ENCODE measurements at regions not wholly inside any gene's neighbourhood (a gene's known extent, or its start where the extent isn't known, plus 50 kb on each side); places are given as distances from the start of the nearest gene placed in this dataset.

- no peak for DNase-seq (ENCODE audit: low spot score)
These were observed 137.4 kb upstream of the RBMS1 start for GRCh38 chr2:160630801-160631590.

GRCh38 chr2:160632084-160632975, 138.7 kb upstream of the RBMS1 start:
- DNase-seq (ENCODE audit: low spot score): no peak

- DNase-seq (ENCODE audit: low spot score): no peak
These were observed 140.8 kb upstream of the RBMS1 start for GRCh38 chr2:160634436-160634835.

- no peak for DNase-seq (ENCODE audit: low spot score)
These were observed 141.9 kb upstream of the RBMS1 start for GRCh38 chr2:160635488-160635887.

GRCh38 chr2:160639472-160639871, 145.9 kb upstream of the RBMS1 start:
- DNase-seq (ENCODE audit: low spot score): no peak

GRCh38 chr2:160646684-160647444, 153.3 kb upstream of the RBMS1 start:
- no peak for DNase-seq (ENCODE audit: low spot score)

- no peak for DNase-seq (ENCODE audit: low spot score)
These were observed 154.5 kb upstream of the RBMS1 start for GRCh38 chr2:160647967-160648685.

- no peak for DNase-seq (ENCODE audit: low spot score)
These were observed 156.1 kb upstream of the RBMS1 start for GRCh38 chr2:160649698-160650097.

GRCh38 chr2:160650196-160651118, 156.8 kb upstream of the RBMS1 start:
- DNase-seq (ENCODE audit: low spot score): no peak

GRCh38 chr2:160651416-160652200, 158.0 kb upstream of the RBMS1 start:
- no peak for DNase-seq (ENCODE audit: low spot score)

GRCh38 chr2:160652236-160652635, 158.6 kb upstream of the RBMS1 start:
- no peak for DNase-seq (ENCODE audit: low spot score)

GRCh38 chr2:160657196-160657595, 163.6 kb upstream of the RBMS1 start:
- DNase-seq (ENCODE audit: low spot score): no peak

- no peak for DNase-seq (ENCODE audit: low spot score)
These were observed 165.2 kb upstream of the RBMS1 start for GRCh38 chr2:160658851-160659250.

- no peak for DNase-seq (ENCODE audit: low spot score)
These were observed 167.1 kb upstream of the RBMS1 start for GRCh38 chr2:160660741-160661140.

GRCh38 chr2:160664603-160665140, 171.1 kb upstream of the RBMS1 start:
- DNase-seq (ENCODE audit: low spot score): no peak

GRCh38 chr2:160666154-160667060, 172.8 kb upstream of the RBMS1 start:
- no peak for DNase-seq (ENCODE audit: low spot score)

GRCh38 chr2:160667811-160668210, 174.2 kb upstream of the RBMS1 start:
- no peak for DNase-seq (ENCODE audit: low spot score)

- DNase-seq (ENCODE audit: low spot score): no peak
These were observed 177.0 kb upstream of the RBMS1 start for GRCh38 chr2:160670618-160671017.
